GM19351 (cell line): ENCODE measurements at regions not wholly inside any gene's neighbourhood (a gene's known extent, or its start where the extent isn't known, plus 50 kb on each side); places are given as distances from the start of the nearest gene placed in this dataset.

Experiments
- ATAC-seq: cut with Tn5 transposase; IDR thresholded peaks from one replicate; pipeline ENCODE4 v1.9.1; 2021; ENCODE audit warnings: mild to moderate bottlenecking, moderate library complexity; ENCODE audit not compliant: unreplicated experiment

- no peak for ATAC-seq
These were observed 295.8 kb upstream of the SEL1L start for GRCh38 chr14:81829447-81829846.

- no peak for ATAC-seq
These were observed 297.6 kb upstream of the SEL1L start for GRCh38 chr14:81831128-81831820.

DNA sequence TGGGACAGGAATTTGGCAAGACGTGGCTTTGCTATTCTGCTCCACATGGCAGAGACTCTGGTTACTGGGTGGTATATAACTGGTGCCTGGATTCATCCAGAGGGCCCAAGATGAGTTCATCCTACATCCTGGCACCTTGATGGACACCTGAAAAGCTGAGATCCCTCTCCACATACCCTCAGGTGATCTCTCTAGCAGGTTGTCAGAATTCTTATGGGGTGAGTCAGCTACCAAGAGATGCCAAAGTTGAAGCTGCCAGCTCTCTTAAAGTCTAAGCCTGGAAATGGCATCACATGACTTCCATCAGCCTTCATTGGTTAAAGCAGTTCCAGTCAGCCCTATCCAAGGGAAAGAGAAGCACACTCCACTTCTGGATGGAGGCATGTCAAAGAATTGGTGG is 300.7 kb upstream of the SEL1L start:
- no peak for ATAC-seq

DNA sequence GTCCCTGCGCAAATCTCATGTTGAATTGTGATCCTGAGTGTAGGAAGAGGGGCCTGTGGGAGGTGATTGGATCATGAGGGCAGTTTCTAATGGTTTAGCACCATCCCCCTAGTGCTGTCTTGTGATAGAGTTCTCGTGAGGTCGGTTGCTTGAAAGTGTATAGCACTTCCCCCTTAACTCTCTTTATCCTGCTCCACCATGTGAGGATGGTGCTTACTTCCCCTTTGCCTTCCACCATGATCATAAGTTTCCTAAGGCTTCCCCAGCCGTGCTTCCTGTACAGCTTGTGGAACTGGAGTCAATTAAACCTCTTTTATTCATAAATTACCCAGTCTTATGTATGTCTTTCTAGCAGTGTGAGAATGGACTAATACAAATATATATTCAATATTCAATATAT is 303.7 kb upstream of the SEL1L start:
- ATAC-seq: no peak

DNA sequence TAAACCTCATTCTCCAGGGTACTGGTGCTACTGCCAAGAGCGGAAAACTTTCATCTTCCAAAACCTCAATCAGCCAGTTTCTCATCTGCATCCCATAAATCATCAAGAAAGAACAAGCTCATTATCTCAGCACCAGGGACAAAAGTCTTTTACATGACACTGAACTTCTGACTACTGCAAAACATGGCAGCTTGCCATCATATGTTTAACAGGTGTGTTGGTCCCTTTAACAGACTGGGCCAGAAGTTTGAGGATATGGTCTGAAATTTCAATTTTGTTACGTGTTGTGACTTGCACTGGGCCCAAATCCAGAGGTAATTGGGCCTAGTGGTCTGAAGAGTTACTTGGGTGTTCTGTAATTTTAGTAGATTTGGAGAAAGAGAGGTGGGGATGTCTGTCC is 305.4 kb upstream of the SEL1L start:
- ATAC-seq: no peak

DNA sequence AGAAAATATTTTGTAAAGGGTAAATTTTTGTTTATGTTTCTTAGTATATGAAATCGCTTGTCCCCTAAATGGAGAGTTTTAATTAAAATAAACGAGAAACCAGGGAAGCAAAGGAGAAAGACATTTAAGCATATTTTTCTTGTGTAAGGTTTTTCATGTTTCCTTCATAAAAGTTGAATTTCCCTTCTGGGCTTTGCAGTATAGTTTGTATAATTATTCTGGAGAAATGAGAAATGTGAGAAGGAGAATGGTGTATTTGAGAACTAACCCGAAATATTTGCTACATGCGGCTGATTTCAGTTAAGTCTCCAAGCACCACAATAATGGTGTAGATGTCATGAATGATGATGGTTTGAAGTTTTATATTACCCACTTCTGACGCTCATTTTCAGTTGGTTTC is 307.7 kb upstream of the SEL1L start:
- no peak for ATAC-seq

DNA sequence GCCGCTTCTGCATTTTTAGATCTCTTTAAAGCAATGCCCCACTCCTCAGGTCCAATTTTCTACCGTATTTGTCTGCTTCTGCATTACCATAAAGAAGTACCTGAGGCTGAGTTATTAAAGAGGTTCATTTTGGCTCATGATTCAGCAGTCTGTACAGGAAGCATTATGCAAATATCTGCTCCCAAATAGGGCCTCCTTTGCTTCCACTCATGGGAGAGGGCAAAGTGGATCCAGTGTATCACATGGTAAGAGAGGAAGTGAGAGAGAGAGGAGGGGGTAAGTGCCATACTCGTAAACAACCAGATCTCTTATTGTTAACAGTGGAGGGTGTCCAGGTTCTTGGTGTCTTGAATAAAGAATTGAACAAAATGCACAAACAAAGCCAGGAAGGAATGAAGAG is 316.1 kb upstream of the SEL1L start:
- ATAC-seq: no peak

DNA sequence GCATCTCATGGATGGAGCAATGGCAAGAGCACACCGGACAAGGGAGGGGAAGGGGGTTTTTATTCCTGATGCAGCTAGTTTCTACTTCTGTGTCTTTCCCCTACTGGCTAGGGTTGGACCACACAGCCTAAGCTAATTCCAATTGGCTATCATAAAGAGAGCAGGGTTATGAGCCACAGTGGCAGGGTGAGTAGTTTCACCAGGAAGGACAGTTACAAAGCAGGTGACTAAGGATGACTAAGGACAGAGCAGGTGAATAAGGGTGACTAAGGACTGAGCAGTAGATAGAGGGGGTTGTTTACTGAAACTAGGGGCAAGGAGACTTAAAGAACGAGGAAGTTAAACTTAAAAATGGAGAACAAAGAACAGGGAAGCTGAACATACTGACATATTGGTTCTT is 321.4 kb upstream of the SEL1L start:
- no peak for ATAC-seq

DNA sequence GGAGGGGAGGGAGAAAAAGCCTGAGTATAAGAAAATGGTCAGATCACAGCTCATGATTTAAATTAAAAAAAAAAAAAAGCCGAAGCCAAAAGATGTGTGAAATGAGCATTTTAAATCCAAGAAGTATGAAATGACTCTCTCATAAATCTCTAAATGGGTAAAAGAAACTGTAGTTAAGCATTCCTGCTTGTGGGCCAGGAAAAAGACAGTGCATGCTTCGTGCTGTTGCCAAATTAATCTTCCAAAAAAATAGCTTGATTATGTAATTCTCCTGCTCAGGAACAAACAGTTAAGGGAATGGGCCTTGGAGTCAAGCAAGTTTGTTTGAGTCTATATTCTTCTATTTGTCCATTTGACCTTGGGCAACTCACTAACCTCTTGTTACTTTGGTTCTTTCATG is 325.4 kb upstream of the SEL1L start:
- no peak for ATAC-seq

- ATAC-seq: no peak
These were observed 334.5 kb upstream of the SEL1L start for GRCh38 chr14:81868172-81868571.

DNA sequence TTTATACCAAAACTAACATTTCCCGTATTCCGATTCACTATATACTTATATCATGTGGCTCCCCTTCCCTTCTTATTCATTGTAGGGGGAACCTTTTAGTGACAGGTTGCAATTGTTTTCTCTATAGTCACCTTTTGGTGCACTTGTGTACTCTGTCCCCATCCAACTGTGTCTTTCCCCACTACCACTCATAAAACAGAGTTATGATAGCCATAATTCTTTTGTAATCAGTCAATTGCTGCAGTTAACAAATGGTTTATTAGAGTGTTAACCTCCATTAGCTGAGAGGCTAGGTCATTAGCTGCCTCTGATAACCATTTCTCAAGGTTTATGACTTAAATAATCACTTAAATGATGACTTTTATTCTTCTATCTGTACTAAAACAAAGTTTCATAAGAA is 338.1 kb upstream of the SEL1L start:
- ATAC-seq: no peak

GRCh38 chr14:81884382-81884781 is 350.7 kb upstream of the SEL1L start:
- ATAC-seq: no peak

DNA sequence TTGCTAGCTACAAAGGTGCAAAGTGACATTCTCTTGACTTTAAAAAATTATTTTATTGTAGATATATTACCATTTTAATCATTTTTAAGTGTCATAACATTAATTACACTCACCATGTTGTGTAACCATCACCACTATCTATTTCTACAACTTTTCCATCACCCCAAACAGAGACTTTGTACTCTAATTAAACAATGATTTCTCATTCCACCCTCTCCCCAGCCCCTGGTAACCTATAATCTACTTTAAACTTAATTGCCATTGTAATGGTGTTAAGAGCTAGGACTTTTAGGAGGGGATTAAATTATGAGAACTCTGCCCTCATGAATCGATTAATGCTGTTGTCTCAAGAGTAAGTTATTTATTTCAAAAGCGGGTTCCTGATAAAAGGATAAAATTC is 352.9 kb upstream of the SEL1L start:
- ATAC-seq: no peak

- no peak for ATAC-seq
These were observed 355.9 kb upstream of the SEL1L start for GRCh38 chr14:81889529-81889928.

GRCh38 chr14:81890020-81890419 is 356.4 kb upstream of the SEL1L start:
- ATAC-seq: no peak

DNA sequence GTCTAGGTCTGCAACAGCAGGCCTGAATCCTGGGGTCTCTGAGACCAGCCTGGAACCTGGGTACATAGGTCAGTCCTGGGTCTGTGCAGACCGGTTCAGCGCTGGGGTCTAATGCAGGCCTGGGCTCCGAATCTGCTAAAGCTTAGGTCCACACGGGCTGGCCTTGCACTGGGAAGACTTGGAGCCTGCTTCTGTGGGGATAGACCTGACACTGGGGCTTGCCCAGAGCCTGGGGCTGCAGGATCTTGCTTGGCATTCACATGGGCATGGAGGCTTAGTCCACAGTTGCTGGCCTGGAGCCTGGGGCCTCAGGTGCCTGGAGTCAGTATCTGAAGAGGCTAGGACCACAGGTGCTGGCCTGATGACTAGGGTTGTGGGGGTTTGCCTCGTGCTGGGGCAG is 369.8 kb upstream of the SEL1L start:
- ATAC-seq: no peak

DNA sequence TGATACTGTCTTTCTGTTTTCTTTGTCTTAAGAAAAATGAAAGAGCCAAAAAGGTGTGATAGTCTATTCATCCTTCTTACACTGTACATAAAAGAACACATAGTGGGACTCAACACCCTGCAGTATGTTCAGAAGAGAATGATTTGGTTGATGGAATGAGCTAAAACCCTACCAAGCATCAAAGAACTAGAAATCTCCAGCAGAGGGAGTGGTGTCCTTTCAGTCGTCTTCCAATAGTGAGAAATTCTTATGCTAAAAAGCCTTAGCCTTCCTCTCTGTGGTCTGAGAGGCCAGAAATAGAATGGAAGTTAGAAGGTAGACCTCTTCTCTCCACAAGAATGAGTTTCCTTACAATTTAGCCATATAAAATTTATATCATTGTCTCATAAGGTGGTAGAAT is 393.4 kb upstream of the SEL1L start:
- no peak for ATAC-seq

GRCh38 chr14:81931828-81932227 is 398.2 kb upstream of the SEL1L start:
- no peak for ATAC-seq

DNA sequence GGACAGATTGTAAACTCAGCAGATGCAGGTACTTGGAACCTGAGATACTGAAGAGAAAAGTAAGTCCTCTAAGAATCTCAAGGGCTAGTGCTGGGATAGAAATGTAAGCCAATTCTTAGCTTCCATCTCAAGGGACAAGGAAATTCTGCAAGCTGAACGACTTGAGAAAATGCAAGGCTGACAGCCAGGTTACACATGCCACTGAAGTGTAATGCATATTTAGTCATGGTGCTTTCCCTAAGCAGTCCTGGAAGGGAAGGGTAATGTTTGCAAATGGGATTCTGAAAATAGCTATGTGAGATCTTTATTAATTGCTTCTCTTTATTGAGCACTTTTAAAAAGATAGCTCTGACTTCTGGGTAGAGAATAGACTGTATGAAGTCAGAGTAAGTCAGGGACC is 402.7 kb upstream of the SEL1L start:
- no peak for ATAC-seq

GRCh38 chr14:81936902-81937301 is 403.2 kb upstream of the SEL1L start:
- no peak for ATAC-seq

GRCh38 chr14:81938341-81938740 is 404.7 kb upstream of the SEL1L start:
- ATAC-seq: no peak

DNA sequence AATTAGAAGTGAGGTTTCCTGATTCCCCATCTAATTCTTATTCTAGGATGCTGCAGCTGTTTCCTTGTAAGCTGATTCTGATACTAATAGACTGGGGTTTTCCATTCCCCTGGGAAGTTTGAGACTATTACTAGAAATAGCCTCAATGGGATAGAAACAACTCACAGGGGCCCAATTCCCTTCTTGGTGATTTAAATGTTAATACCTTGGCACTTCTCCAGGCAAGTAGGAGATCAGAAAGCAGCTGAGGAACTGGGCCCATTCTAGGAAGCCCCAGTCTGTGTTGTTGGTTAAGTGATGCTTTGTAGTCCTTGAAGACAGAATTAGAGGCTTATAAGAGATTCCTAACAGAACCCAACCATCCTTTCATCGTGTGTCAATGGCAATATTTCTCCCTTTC is 407.0 kb upstream of the SEL1L start:
- no peak for ATAC-seq

GRCh38 chr14:81942071-81942470 is 408.4 kb upstream of the SEL1L start:
- no peak for ATAC-seq
